ENCODE measurements at regions not wholly inside any gene's neighbourhood (a gene's known extent, or its start where the extent isn't known, plus 50 kb on each side); places are given as distances from the start of the nearest gene placed in this dataset.

GRCh38 chr2:45275806-45276205, 266.6 kb upstream of the SIX2 start:
- TF ChIP-seq POLR2AphosphoS5 (IDR thresholded peaks at IDR 0.05; ENCODE audit: borderline replicate concordance, low read depth, low read length), result no peak
- no peak for TF ChIP-seq FOXP2 (optimal IDR thresholded peaks at IDR 0.05; ENCODE audit: control extremely low read depth, extremely low read length, insufficient read depth)
